Keratinocyte (primary cell): ENCODE measurements at regions not wholly inside any gene's neighbourhood (a gene's known extent, or its start where the extent isn't known, plus 50 kb on each side); places are given as distances from the start of the nearest gene placed in this dataset.

ENCODE experiments used
- DNase-seq: peaks from one replicate; pipeline ENCODE4 v3.0.0-alpha.2; 2011; ENCODE audit warnings: low read depth, missing footprints, low spot score
- FAIRE-seq: peaks from 2 replicates; lab custom pipeline; 2011; peaks lifted over from hg19 to GRCh38; lab: Jason Lieb, UNC
- H2AFZ ChIP-seq: 2 replicates; pipeline ENCODE4 v1.6.0; 2012; ENCODE audit warnings: low read length, control low read depth, inconsistent platforms; ENCODE audit not compliant: control insufficient read depth
- H3K27ac ChIP-seq: 2 replicates; pipeline ENCODE4 v1.5.1; 2011; ENCODE audit warnings: low read length; ENCODE audit not compliant: control insufficient read depth, insufficient read depth
- H3K27me3 ChIP-seq: 3 replicates; pipeline ENCODE4 v1.6.0; 2011; ENCODE audit warnings: low read length; ENCODE audit not compliant: control insufficient read depth, insufficient read depth; ENCODE audit errors: extremely low read depth
- H3K36me3 ChIP-seq, 2 experiments: 2 replicates in 1 of 2; 3 replicates in 1 of 2; pipeline ENCODE4 v1.5.1; 2011; ENCODE audit warnings: low read length in 2 of 2, mild to moderate bottlenecking in 1 of 2; ENCODE audit not compliant: control insufficient read depth in 2 of 2, insufficient read depth in 2 of 2; ENCODE audit errors: extremely low read depth in 1 of 2
- H3K4me1 ChIP-seq: 3 replicates; pipeline ENCODE4 v1.5.1; 2011; ENCODE audit warnings: low read length; ENCODE audit not compliant: control insufficient read depth, insufficient read depth; ENCODE audit errors: extremely low read depth
- H3K4me2 ChIP-seq: 3 replicates; pipeline ENCODE4 v1.6.0; 2011; ENCODE audit warnings: low read depth, low read length; ENCODE audit not compliant: control insufficient read depth, insufficient read depth; ENCODE audit errors: extremely low read depth
- H3K4me3 ChIP-seq, 3 experiments: fragments of 200-600 bp in 1 of 3; sonication (generic) in 1 of 3; 2 replicates in 2 of 3; 3 replicates in 1 of 3; pipeline ENCODE4 v1.5.1; 2011 to 2016; ENCODE audit warnings: low read length in 3 of 3, mild to moderate bottlenecking in 3 of 3, control low read depth in 2 of 3, inconsistent platforms in 1 of 3, low read depth in 1 of 3, mixed read lengths in 1 of 3, mixed run types in 1 of 3, moderate library complexity in 1 of 3; ENCODE audit not compliant: control insufficient read depth in 2 of 3, insufficient read depth in 2 of 3; ENCODE audit errors: extremely low read depth in 1 of 3
- H3K79me2 ChIP-seq: 2 replicates; pipeline ENCODE4 v1.6.0; 2012; ENCODE audit warnings: low read length; ENCODE audit not compliant: control insufficient read depth, insufficient read depth
- H3K9ac ChIP-seq: 3 replicates; pipeline ENCODE4 v1.6.0; 2011; ENCODE audit warnings: low read length; ENCODE audit not compliant: control insufficient read depth, insufficient read depth; ENCODE audit errors: extremely low read depth
- H3K9me1 ChIP-seq: 3 replicates; pipeline ENCODE4 v1.6.0; 2011; ENCODE audit warnings: low read length; ENCODE audit not compliant: control insufficient read depth, insufficient read depth; ENCODE audit errors: extremely low read depth
- H3K9me3 ChIP-seq: 2 replicates; pipeline ENCODE4 v1.5.1; 2012; ENCODE audit warnings: low read depth, low read length; ENCODE audit not compliant: control insufficient read depth
- H4K20me1 ChIP-seq: 3 replicates; pipeline ENCODE4 v1.6.0; 2011; ENCODE audit warnings: low read length; ENCODE audit not compliant: control insufficient read depth, insufficient read depth; ENCODE audit errors: extremely low read depth
- EZH2 ChIP-seq: IDR thresholded peaks from one replicate; pipeline ENCODE4 v1.6.1; 2012; ENCODE audit warnings: inconsistent platforms, mild to moderate bottlenecking, low read length, moderate library complexity
- dilution Hi-C: fragments of 300-500 bp; cut with MboI; formaldehyde crosslinking; loops from one replicate; pipeline ENCODE4 v1.7.0; 2020; ENCODE audit warnings: low sequenced_read_pairs; ENCODE audit not compliant: extremely low pct_ligation_motif_present
- TF ChIP-seq, protein P1 (sequence below), 3 experiments: IDR thresholded peaks in 1 of 3; conservative IDR thresholded peaks in 1 of 3; optimal IDR thresholded peaks in 1 of 3; 2 replicates in 2 of 3; 3 replicates in 1 of 3; pipeline versions ENCODE3 to v1.5.1; 2011; ENCODE audit warnings: low read length in 3 of 3, mild to moderate bottlenecking in 3 of 3, moderate library complexity in 2 of 3, control low read depth in 1 of 3, inconsistent platforms in 1 of 3; ENCODE audit not compliant: insufficient read depth in 2 of 3; ENCODE audit errors: extremely low read depth in 1 of 3

GRCh38 chr2:46846536-46846935 lies 69.1 kb downstream of the MCFD2 start:
- Histone ChIP-seq H3K9me3 (no peaks in the 10 kb centered on the region), H3K27me3 (no peaks in the 10 kb centered on the region), H3K9me1 (peaks cover 5% of the 10 kb centered on the region), H3K4me1 (peaks cover 60% of the 10 kb centered on the region), H3K79me2 (no peaks in the 10 kb centered on the region), H3K9ac (no peak overlapping the region), H3K27ac (no peak overlapping the region), H3K4me3 (no peak overlapping the region), H2AFZ (peak overlapping the region; percentile 57), H3K36me3 (no peaks in the 10 kb centered on the region), H3K4me2 (peak overlapping the region; percentile 65), H4K20me1 (no peaks in the 10 kb centered on the region)
- dilution Hi-C loops = no loop called here
- DNase-seq = no peak
- no peak for FAIRE-seq
- TF ChIP-seq EZH2 = no peak
- TF ChIP-seq, protein P1, sequence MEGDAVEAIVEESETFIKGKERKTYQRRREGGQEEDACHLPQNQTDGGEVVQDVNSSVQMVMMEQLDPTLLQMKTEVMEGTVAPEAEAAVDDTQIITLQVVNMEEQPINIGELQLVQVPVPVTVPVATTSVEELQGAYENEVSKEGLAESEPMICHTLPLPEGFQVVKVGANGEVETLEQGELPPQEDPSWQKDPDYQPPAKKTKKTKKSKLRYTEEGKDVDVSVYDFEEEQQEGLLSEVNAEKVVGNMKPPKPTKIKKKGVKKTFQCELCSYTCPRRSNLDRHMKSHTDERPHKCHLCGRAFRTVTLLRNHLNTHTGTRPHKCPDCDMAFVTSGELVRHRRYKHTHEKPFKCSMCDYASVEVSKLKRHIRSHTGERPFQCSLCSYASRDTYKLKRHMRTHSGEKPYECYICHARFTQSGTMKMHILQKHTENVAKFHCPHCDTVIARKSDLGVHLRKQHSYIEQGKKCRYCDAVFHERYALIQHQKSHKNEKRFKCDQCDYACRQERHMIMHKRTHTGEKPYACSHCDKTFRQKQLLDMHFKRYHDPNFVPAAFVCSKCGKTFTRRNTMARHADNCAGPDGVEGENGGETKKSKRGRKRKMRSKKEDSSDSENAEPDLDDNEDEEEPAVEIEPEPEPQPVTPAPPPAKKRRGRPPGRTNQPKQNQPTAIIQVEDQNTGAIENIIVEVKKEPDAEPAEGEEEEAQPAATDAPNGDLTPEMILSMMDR (optimal IDR thresholded peaks at IDR 0.05 in 1 of 3, IDR thresholded peaks at IDR 0.05 in 1 of 3, conservative IDR thresholded peaks at IDR 0.05 in 1 of 3; ENCODE audit: extremely low read depth in 1 of 3, insufficient read depth in 2 of 3, low read length in 3 of 3) = no peak

- H2AFZ ChIP-seq = peak overlapping the region; percentile 57
- H3K4me3 ChIP-seq = no peak overlapping the region
- peaks cover 5% of the 10 kb centered on the region for H3K9me1 ChIP-seq
- no peak for TF ChIP-seq EZH2
- TF ChIP-seq, protein P1 (optimal IDR thresholded peaks at IDR 0.05 in 1 of 3, IDR thresholded peaks at IDR 0.05 in 1 of 3, conservative IDR thresholded peaks at IDR 0.05 in 1 of 3; ENCODE audit: extremely low read depth in 1 of 3, insufficient read depth in 2 of 3, low read length in 3 of 3) = no peak
- DNase-seq = no peak
- no peaks in the 10 kb centered on the region for H3K27me3 ChIP-seq
- H3K9ac ChIP-seq = peak overlapping the region; percentile 6
- H4K20me1 ChIP-seq = no peaks in the 10 kb centered on the region
- H3K79me2 ChIP-seq = no peaks in the 10 kb centered on the region
- peak overlapping the region; percentile 65 for H3K4me2 ChIP-seq
- dilution Hi-C loops = no loop called here
- no peaks in the 10 kb centered on the region for H3K9me3 ChIP-seq
- no peaks in the 10 kb centered on the region for H3K36me3 ChIP-seq
- peaks cover 56% of the 10 kb centered on the region for H3K4me1 ChIP-seq
- FAIRE-seq = peak; percentile 79
- H3K27ac ChIP-seq = peak overlapping the region; percentile 25
These were observed 69.8 kb downstream of the MCFD2 start for GRCh38 chr2:46845542-46846486.
